GM21390 (cell line): ENCODE measurements at regions not wholly inside any gene's neighbourhood (a gene's known extent, or its start where the extent isn't known, plus 50 kb on each side); places are given as distances from the start of the nearest gene placed in this dataset.

Experiments used
- ATAC-seq: cut with Tn5 transposase; IDR thresholded peaks from one replicate; pipeline ENCODE4 v1.9.1; 2021; ENCODE audit not compliant: unreplicated experiment

GRCh38 chr5:34525761-34526160 lies 130.4 kb upstream of the RAI14 start:
- no peak for ATAC-seq

- ATAC-seq: no peak
Observed at GRCh38 chr5:34526682-34527305, 129.3 kb upstream of the RAI14 start.

- no peak for ATAC-seq
Observed at GRCh38 chr5:34529581-34530331, 126.4 kb upstream of the RAI14 start.

DNA sequence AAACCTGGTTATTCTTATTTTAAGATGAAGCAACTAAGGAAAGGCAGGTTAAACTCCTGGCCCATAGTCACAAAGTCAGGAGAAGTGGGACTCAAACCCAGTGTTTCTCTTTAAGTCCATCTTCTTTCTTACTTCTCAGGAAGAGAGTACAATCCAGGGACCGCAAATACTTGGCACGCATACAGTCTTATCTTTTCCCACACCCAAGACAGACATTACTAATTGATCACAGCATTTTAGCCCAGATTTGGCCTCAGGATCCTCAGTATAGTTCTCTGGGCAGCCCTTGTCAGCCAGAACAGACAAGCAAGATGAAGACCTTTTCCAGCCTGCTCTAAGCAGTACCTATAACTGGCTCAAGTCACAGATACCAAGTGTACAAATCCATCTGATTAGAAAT lies 125.5 kb upstream of the RAI14 start:
- ATAC-seq: no peak

- no peak for ATAC-seq
Observed at GRCh38 chr5:34531751-34532360, 124.3 kb upstream of the RAI14 start.

GRCh38 chr5:34533582-34534522 lies 122.3 kb upstream of the RAI14 start:
- ATAC-seq: peak; percentile 86

DNA sequence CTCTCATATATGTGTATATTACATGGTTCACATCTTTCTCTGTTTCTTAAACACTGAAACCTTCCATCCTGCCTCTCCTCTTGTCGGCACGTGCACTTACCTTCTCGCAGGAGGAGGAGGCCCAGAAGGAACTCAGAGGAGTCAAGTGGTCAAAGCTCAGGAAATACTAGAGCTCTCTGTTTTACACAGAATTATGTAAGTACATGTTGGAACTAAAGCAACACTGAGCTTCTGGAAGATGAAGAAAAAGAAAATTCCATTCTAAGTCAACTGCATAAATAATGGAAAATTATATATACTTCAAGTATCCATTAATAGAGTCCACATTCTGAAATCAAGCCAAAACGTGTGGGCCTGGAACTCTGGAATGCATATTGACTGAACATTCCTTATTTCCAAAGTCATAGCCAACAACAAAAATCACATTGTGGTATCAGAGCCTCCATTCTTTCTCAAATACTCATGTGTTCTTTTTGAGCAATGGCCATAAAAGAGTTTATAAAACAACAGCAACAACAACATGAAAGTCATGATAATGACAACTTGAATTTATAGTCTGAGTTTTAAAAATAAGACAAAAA lies 121.5 kb upstream of the RAI14 start:
- ATAC-seq: no peak

GRCh38 chr5:34535433-34535832 lies 120.7 kb upstream of the RAI14 start:
- no peak for ATAC-seq

DNA sequence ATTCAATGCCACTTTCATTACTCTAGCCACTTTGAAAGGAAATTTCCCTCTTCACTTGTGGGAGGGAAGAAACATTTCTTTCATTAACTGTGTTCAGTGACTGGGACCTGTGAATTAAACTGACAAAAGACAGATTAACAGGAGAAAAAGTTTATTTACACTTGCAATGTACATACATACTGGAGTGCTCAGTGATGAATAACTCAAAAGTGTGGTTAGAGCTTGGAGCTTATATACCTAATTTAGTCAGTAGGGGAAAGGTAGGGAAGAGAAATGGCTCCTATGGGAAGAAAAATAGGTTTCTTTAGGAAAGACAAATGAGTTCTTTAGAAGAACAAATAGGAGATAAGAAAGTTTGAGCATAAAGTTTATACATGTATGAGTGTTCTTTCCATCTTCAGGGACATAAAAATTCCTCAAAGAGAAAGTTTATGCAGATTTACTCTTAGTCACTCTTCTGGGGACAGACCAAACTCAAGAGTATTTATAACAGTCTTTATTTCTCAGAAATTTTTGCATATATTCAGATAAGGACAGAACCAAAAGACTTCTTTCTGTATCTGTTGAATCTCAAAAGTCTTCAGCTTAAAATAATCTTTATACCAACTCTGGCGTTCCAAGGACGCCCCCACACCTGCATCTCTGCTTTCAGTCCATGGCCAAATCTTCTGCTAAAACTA lies 120.0 kb upstream of the RAI14 start:
- no peak for ATAC-seq

DNA sequence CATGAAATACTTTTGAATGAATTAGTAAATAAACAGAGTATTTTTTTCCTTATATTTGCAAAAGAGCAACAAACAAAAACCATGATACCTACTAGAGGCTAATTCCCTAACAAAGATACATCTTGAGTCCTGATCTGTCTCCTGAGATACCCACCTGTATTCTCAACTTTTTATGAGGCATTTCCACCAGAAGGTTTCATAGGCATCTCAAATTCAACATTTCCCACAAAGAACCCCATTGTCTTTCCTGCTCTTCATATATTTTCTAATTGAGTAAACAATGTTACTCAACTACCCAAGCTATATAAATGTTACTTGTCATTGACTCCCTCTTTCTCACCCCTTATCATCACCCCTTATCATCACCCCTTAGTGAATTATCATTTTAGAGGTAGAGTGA lies 119.4 kb upstream of the RAI14 start:
- no peak for ATAC-seq

- no peak for ATAC-seq
Observed at GRCh38 chr5:34538026-34538672, 118.0 kb upstream of the RAI14 start.

DNA sequence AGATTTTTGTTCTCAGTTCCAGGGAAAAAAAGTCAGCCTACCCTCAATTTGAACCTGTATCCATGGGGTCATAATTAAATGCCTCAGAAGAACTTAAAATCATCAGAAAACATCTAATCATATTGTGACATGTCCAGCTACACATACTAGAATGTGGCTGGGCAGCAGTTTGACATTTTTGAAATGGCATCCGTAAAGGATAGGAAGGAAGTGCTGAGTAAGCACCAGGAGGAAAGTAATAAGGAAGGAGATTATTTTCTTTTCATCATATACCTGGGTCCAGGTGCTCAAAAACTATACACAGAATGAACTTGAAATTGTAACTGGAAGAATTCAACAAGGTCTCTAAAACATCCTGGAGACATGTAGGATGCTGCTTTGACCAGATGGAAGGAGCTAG lies 116.9 kb upstream of the RAI14 start:
- ATAC-seq: no peak

DNA sequence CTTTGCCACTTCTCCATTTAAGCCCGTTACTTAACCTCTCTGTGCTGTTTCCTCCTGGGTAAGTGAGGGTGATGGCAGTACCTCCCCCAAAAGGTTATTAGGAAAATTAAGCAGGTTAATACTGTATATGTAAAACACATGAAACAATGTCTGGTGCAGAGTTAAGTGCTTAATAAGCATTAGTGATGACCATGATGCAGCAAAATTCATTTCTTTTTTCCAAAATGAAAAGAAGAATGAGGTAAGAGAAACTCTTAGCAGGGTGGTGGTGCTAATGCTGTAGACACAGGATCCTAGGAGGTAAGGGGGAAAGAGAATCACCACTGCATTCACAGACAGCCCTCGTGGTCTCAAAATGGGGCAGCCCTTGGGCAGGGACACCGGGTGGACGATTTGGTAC lies 115.1 kb upstream of the RAI14 start:
- no peak for ATAC-seq

DNA sequence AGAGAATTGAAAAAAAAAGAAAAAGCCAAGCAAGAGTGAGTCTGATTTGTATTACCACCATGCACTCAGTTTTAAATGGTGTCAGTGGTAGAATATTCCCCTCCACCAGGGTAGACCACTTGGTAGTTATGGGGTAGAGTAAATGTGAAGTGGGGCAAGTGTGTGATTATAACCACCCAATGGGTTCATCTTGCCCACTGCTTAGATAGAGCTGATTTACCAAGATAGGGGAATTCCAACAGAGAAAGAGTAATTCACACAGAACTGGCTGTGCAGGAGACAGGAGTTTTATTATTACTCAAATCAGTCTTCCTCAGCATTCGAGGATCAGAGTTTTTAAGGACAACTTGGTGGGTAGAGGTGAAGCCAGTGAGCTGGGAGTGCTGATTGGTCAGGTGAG lies 113.3 kb upstream of the RAI14 start:
- ATAC-seq: no peak

GRCh38 chr5:34543687-34544086 lies 112.4 kb upstream of the RAI14 start:
- no peak for ATAC-seq

- ATAC-seq: no peak
Observed at GRCh38 chr5:34544403-34544802, 111.7 kb upstream of the RAI14 start.

- ATAC-seq: no peak
Observed at GRCh38 chr5:34545164-34545563, 111.0 kb upstream of the RAI14 start.

- ATAC-seq: no peak
Observed at GRCh38 chr5:34545626-34546025, 110.5 kb upstream of the RAI14 start.

GRCh38 chr5:34547300-34548085 lies 108.6 kb upstream of the RAI14 start:
- ATAC-seq: no peak
